D721Med (cell line): ENCODE measurements at regions not wholly inside any gene's neighbourhood (a gene's known extent, or its start where the extent isn't known, plus 50 kb on each side); places are given as distances from the start of the nearest gene placed in this dataset.
"Not testable (repeated sequence)": the region's sequence is repeated elsewhere in the genome, so short reads cannot be mapped to it uniquely, and the experiment has no call there.

Experiments used
- DNase-seq: peaks from one replicate; pipeline ENCODE4 v3.0.0; 2011; ENCODE audit warnings: low spot score; ENCODE audit not compliant: insufficient read length
- FAIRE-seq: peaks from 2 replicates; lab custom pipeline; 2011; peaks lifted over from hg19 to GRCh38; lab: Jason Lieb, UNC
- TF ChIP-seq, protein P1 (sequence below): IDR thresholded peaks from 2 replicates; pipeline ENCODE4 v1.5.1; 2012; ENCODE audit warnings: mild to moderate bottlenecking, control low read depth; ENCODE audit not compliant: insufficient read depth; ENCODE audit errors: missing control alignments

GRCh38 chr4:117574085-117574484 lies 460.2 kb upstream of the NDST3 start:
- no peak for DNase-seq
- FAIRE-seq, result no peak
- TF ChIP-seq, protein P1, sequence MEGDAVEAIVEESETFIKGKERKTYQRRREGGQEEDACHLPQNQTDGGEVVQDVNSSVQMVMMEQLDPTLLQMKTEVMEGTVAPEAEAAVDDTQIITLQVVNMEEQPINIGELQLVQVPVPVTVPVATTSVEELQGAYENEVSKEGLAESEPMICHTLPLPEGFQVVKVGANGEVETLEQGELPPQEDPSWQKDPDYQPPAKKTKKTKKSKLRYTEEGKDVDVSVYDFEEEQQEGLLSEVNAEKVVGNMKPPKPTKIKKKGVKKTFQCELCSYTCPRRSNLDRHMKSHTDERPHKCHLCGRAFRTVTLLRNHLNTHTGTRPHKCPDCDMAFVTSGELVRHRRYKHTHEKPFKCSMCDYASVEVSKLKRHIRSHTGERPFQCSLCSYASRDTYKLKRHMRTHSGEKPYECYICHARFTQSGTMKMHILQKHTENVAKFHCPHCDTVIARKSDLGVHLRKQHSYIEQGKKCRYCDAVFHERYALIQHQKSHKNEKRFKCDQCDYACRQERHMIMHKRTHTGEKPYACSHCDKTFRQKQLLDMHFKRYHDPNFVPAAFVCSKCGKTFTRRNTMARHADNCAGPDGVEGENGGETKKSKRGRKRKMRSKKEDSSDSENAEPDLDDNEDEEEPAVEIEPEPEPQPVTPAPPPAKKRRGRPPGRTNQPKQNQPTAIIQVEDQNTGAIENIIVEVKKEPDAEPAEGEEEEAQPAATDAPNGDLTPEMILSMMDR, result no peak

- FAIRE-seq (no peak), DNase-seq (no peak)
- TF ChIP-seq, protein P1, result no peak
These were observed 458.4 kb upstream of the NDST3 start for GRCh38 chr4:117575850-117576249.

DNA sequence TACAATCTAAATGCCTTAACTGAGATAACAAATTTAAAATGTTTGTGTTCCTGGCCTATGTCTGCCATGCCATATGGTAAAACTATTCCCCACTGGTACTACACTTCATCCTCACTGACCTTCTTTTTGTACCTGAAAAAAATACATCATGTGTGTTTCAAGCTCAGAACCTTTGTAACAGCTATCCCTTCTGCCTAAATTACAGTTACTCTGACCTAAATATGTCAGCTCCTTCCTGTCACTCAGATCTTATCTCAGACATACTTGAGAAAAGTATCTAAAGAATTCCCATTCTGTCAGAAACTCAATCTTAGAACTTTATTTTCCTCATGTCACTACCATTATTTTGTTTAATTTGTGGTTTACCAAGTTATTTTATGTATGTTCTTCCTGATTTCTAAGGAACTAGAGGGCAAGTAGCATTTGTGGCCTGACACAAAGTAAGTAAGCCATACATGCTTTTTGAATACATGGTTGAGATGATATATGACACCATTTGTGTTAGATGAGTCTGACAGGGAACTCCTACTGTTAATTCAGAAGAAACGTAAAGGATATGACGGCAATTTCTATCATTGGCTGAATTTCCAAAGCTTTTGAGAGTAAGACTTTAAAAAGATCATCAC lies 456.5 kb upstream of the NDST3 start:
- TF ChIP-seq, protein P1, result no peak
- DNase-seq (no peak), FAIRE-seq (no peak)

DNA sequence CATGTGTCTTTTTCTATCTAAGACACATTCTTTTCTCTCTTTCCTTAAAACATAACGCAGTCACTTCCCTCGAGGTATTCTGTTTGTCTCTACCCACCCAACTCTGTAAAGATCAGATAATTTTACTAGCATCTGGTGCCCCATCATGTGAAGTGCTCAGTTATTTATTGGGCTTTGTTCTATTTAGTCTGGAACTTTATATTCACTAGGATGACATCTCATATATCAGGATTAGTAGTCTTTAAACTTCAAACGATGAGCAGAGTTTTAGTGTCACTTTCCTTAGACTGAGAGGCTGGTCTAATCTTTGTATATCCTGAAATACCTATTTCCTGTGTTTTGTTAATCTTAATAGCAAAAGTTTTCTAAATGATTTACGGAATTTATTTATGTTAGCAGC lies 445.5 kb upstream of the NDST3 start:
- FAIRE-seq, result no peak
- TF ChIP-seq, protein P1, result no peak
- no peak for DNase-seq

- TF ChIP-seq, protein P1, result no peak
- DNase-seq (no peak), FAIRE-seq (no peak)
These were observed 437.3 kb upstream of the NDST3 start for GRCh38 chr4:117596917-117597480.

DNA sequence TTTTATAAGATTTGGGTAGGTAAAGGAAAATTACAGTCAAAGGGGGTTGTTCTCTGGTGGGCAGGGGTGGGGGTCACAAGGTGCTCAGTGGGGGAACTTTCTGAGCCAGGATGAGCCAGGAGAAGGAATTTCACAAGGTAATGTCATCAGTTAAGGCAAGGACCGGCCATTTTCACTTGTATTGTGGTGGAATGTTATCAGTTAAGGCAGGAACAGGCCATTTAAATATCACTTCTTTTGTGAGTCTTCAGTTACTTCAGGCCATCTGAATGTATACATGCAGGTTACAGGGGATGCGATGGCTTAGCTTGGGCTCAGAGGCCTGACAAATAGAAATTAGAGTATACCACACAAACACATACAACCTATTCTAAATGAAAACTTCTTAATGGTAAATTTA lies 434.9 kb upstream of the NDST3 start:
- DNase-seq, FAIRE-seq: not testable (repeated sequence)

- DNase-seq, FAIRE-seq: not testable (repeated sequence)
These were observed 433.4 kb upstream of the NDST3 start for GRCh38 chr4:117600936-117601335.

DNA sequence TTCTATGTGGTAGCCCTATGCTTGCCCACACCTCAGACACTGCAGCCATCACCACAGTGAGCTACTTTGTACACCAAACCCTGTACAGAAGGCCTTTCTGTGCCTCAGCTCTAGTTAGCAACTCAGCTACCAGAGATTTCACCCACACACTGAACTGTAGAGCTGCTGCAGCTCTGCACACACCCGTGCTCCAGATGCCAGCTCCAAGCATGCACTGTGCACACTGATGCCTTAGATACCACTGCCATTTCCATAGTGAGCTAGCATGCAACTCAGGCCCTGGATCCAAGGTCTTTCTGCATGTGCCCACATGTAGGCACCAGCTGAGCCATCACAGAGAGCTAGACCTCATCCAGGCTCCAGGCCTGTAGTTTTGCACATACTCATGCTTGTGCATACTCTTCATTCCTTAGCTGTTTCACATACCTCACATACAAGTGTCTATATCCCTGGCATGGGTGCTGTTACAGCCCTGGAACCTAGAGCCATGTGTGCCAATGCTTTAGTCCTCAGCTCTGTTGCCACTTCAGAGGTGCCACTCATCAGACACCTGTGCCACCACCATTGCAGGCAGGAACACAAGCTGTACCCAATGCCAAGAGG lies 423.5 kb upstream of the NDST3 start:
- FAIRE-seq (no peak), DNase-seq (no peak)
- TF ChIP-seq, protein P1, result no peak
